ENCODE measurements at regions not wholly inside any gene's neighbourhood (a gene's known extent, or its start where the extent isn't known, plus 50 kb on each side); places are given as distances from the start of the nearest gene placed in this dataset.

- no peak for TF ChIP-seq CTCF (conservative IDR thresholded peaks at IDR 0.05)
- no peak for TF ChIP-seq ZFX (IDR thresholded peaks at IDR 0.05)
Observed at GRCh38 chr15:92822216-92823144, 77.6 kb upstream of the CHD2 start.

Measured in C4-2B (cell line).